Left ventricle myocardium superior (tissue), 1 donor: ENCODE measurements at regions not wholly inside any gene's neighbourhood (a gene's known extent, or its start where the extent isn't known, plus 50 kb on each side); places are given as distances from the start of the nearest gene placed in this dataset.

Experiments
- ATAC-seq: fragments of 200-7000 bp; cut with Tn5 transposase; one replicate; pipeline ENCODE4 v1.9.1; 2020; ENCODE audit warnings: mild to moderate bottlenecking, moderate library complexity
- DNase-seq: peaks from one replicate; pipeline ENCODE4 v3.0.0-alpha.2; 2020
- intact Hi-C: fragments of 100-400 bp; cut with micrococcal nuclease; formaldehyde crosslinking; loops from one replicate; pipeline ENCODE4 v1.11.0; 2022
- donor health status: DM: no; HTN: yes; CAD: no; lungs with severe emphysema.

DNA sequence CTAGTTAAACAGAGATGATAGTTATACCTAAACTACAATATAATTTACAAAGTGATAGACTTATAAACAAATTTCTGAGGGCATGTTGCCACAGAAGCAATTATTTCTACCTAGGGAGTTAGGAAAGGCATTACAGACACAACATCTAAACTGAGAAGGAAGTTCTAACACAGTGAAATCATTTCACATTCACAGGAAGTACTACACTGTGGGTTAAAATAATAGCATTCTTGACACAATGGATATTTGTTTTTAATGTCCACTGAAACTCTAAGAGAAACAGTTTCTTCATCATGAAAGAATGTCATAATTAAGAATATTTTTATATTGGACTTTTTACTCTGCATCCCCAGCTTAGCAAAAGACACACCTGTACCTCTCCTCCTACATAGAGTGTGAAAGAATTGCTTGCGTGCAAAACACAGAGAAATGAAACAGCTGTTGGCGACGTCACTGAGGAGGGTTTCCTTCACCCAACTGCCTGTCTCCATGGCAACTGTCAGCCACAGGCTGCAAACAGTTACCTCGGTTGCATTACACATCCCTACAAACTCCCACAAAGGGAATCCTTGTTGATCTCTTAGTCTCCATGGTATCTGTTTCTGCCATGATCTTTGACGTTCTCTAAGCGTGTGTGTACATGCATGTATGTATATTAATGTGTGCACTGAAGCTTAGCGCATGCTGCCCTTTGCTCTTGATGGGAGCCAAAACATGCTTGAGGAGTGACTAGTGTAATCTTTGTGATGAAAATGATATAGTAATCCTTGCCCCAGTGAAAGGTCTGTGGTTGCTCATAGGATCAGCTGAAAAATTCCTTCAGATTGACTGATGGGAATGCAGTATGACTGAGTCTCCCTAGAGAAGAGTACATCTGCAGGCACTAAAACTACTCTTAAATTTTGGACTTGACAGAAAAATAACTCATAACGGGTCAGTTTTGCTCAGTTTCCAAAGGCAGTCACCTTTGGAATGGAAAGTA is 168.5 kb downstream of the ACTL7B start:
- no peak for ATAC-seq
- intact Hi-C loops = no loop called here

DNA sequence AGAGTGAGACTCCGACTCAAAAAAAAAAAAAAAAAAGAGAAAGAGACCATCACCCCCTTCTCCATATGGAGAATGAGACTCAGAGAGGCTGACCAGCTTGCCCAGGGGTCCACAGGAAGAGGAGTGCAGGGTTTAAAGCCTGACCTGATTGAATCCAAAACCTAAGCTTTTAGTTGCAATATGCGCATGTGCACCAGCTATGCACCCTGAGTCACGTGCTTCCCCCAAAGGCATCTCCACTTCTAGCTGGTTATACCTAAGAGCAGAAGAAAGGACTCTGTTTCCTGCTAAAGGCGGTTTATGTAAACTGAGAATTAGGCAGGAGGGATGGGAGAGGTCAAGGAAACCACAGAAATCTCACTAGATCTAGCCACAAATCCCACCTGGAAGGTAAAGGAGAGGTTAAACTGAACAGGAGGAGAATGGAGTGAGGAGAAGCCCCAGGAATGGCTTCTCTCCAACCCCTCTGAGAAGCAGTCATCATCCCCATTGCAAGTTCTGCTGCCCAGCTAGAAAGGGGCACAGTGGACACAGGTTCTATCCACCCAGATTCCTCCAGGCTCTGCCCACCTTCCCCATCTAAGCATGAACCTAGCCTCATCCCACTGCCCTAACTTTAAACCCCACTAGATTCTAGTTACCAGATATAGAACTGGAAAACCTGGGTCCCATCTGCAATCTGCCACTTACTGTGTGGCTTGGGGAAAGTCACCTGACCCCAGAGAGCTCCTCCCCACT is 171.3 kb downstream of the ACTL7B start:
- intact Hi-C loops = no loop called here
- ATAC-seq (no peak), DNase-seq (no peak)

More for the DNA sequence above, 168.5 kb downstream of the ACTL7B start:
- DNase-seq = no peak

- ATAC-seq (no peak), DNase-seq (no peak)
- intact Hi-C loops = no loop called here
Observed at GRCh38 chr9:108683245-108683644, 172.5 kb downstream of the ACTL7B start.

- intact Hi-C loops = no loop called here
- no peak for ATAC-seq
Observed at GRCh38 chr9:108681851-108682590, 173.8 kb downstream of the ACTL7B start.

DNA sequence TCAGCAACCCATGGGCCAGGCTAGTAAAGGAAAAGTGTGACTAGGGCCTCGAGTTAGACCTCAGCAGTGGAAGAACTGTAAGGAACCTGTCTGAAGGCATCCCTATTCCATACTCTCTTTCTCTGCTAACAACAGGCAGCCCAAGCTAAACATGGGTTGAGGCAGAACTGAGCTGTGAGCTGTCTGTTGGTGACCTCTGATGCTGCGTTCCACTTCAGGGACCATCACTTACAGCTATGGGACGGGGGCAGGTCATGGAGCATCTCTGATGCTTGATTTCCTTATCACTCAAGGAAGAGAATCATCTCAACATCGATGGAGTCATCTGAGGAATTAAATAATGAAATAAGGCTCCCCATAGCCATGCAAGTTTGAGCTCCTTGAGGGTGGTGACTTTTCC is 174.8 kb downstream of the ACTL7B start:
- no peak for DNase-seq
- intact Hi-C loops = no loop called here
- ATAC-seq = no peak

More at GRCh38 chr9:108681851-108682590, 173.8 kb downstream of the ACTL7B start:
- DNase-seq = no peak

DNA sequence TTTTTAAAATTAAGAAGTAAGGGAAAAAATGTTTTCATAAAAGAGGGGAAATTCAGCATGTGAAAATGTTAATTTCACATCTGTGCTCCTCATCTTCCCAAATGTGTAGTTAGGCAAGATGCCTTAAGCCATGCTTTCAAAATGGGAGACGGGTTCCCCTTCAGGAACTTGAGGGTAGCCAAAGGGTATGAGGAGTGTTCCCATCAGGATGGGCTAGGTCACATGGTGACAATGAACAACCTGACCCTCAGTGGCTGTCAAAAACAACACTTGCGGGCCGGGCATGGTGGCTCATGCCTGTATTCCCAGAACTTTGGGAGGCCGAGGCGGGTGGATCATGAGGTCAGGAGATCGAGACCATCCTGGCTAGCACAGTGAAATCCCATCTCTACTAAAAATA is 178.0 kb downstream of the ACTL7B start:
- ATAC-seq = no peak
- no peak for DNase-seq
- intact Hi-C loops = no loop called here

DNA sequence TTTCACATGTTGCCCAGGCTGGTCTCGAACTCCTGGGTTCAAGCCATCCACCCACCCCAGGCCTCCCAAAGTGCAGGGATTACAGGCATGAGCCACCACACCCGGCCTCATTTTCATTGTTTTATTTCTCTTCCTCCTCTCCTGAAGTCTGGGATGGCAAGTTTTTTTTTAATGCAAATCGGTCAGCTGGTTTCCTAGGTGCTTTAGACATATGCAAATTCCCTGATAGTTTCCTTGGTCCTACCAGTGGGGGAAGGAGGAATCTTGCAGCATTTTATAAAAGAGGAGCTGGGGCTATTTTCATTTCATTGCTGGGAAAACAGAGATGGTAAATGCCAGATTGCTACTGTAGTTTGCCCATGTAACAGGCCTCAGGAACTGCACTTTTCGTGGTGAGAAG is 179.4 kb downstream of the ACTL7B start:
- intact Hi-C loops = no loop called here
- DNase-seq (no peak), ATAC-seq (no peak)

DNA sequence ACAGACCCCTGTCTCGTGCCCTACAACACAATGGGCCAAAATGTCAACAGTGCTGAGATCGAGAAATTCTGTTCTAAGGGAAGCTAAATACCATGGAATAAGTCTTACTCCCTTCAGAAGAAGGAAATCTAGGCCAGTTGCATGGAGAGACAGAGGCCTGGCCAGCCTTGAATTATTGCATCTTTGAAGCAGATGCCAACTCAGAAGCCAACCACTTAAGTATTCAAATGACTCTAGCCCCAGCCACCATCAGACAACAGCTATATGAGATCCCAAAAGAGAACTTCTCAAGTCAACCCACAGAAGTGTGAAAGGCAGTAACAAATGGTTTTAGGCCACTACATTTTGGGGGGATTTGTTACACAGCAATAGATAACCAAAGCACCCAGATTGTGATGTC is 180.1 kb downstream of the ACTL7B start:
- no peak for ATAC-seq
- intact Hi-C loops = no loop called here
- no peak for DNase-seq

DNA sequence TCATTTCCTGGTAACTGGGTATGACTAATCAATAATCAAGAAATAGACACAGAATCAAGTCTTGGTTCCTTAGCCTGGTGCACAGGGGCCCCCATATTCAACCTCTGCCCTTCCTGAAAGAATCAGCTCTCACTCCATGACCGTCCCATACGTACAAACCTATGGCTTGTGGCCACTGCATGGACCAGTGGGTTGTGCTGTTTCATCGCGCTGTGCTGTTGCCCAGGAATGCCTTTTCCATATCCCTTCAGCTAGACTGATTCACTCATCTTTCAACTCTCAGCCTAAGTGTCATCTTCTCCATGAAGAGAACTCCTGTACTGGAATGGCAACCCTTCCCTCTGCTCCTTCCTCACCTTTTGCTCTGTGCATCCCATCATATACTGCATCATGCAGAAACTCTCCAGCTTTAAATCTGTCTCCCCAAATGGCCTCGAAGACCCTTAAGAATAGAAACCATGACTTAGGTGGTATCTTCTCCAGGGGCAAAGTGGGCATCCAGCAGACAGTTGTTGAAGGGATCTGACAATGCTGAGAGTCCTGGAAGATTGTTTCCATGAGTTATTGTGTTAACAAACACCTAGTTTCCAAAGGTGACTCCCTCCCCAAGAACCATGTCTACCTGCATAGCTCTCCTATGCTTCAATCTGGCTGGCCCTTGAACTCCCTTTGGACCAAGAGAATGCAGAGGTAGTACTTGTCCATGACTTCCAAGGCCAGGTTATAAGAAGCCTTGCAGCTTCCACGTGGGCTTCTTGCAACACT is 180.8 kb downstream of the ACTL7B start:
- no peak for ATAC-seq
- intact Hi-C loops = no loop called here

GRCh38 chr9:108673386-108673785 is 182.4 kb downstream of the ACTL7B start:
- DNase-seq (no peak), ATAC-seq (no peak)
- intact Hi-C loops = no loop called here

More for the DNA sequence above, 180.8 kb downstream of the ACTL7B start:
- no peak for DNase-seq

- no peak for DNase-seq
- intact Hi-C loops = no loop called here
- no peak for ATAC-seq
Observed at GRCh38 chr9:108672475-108673190, 183.2 kb downstream of the ACTL7B start.

- DNase-seq (no peak), ATAC-seq (no peak)
- intact Hi-C loops = no loop called here
Observed at GRCh38 chr9:108671794-108672193, 184.0 kb downstream of the ACTL7B start.

DNA sequence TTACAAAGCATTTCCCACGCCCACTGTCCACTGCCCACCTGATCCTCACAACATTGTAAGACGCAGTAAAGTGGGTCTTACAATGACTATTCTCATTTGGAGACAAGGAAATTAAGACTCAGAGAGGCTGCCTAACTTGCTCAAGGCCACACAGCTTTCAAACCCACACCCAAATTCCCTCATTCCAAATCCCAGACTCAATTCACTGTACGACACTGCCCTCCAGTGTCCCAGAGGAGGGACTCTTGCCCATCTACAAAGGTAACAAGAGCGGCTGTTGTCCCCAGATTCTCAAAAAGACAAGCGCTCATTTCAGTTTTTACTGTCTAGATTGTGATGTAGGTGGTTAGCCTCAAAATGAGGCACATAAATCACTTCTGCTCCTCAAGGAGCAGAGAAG is 184.6 kb downstream of the ACTL7B start:
- DNase-seq (no peak), ATAC-seq (no peak)
- intact Hi-C loops = no loop called here

GRCh38 chr9:108668938-108669335 is 186.8 kb downstream of the ACTL7B start:
- ATAC-seq (no peak), DNase-seq (no peak)
- intact Hi-C loops = no loop called here

GRCh38 chr9:108668191-108668937 is 187.4 kb downstream of the ACTL7B start:
- DNase-seq (no peak), ATAC-seq (no peak)
- intact Hi-C loops = no loop called here

GRCh38 chr9:108666240-108666784 is 189.5 kb downstream of the ACTL7B start:
- no peak for ATAC-seq

GRCh38 chr9:108665521-108666239 is 190.1 kb downstream of the ACTL7B start:
- ATAC-seq (no peak), DNase-seq (no peak)
- intact Hi-C loops = no loop called here

More at GRCh38 chr9:108666240-108666784, 189.5 kb downstream of the ACTL7B start:
- no peak for DNase-seq
- intact Hi-C loops = no loop called here
